GM23338 (cell line): ENCODE measurements at regions not wholly inside any gene's neighbourhood (a gene's known extent, or its start where the extent isn't known, plus 50 kb on each side); places are given as distances from the start of the nearest gene placed in this dataset.

Experiments
- EZH2 ChIP-seq: fragments of 200-600 bp; sonication (generic); IDR thresholded peaks from one replicate; pipeline ENCODE4 v1.8.0; 2017; ENCODE audit warnings: antibody characterized with exemption, mild to moderate bottlenecking, low read depth; ENCODE audit not compliant: unreplicated experiment
- TF ChIP-seq, protein P1 (sequence below), 2 experiments: fragments of 200-600 bp in 1 of 2; sonication (generic) in 1 of 2; conservative IDR thresholded peaks; 2 replicates each; pipeline versions ENCODE4 v1.5.1 to v1.6.1; 2016 to 2017; ENCODE audit warnings: antibody characterized with exemption in 2 of 2, low read depth in 2 of 2, mild to moderate bottlenecking in 2 of 2, moderate library complexity in 1 of 2

DNA sequence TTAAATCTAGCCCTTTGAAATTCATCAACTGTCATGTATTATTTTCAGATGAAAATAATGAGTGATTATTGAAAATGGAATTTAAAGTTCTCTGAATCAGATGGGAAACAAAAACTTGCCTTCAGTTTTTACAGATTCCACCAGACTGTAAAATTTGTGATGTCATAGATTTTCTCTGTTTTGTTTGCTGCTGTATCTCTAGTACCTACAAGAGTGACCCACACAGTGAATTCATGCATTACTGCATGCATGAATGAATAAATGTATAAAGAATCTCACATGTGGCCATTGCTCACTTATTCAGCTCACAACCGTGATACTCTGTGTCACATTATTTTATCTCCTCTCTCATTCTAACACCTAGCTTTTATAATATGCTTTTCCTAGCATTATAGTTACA lies 532.2 kb upstream of the AGA start:
- TF ChIP-seq EZH2: no peak
- TF ChIP-seq, protein P1, sequence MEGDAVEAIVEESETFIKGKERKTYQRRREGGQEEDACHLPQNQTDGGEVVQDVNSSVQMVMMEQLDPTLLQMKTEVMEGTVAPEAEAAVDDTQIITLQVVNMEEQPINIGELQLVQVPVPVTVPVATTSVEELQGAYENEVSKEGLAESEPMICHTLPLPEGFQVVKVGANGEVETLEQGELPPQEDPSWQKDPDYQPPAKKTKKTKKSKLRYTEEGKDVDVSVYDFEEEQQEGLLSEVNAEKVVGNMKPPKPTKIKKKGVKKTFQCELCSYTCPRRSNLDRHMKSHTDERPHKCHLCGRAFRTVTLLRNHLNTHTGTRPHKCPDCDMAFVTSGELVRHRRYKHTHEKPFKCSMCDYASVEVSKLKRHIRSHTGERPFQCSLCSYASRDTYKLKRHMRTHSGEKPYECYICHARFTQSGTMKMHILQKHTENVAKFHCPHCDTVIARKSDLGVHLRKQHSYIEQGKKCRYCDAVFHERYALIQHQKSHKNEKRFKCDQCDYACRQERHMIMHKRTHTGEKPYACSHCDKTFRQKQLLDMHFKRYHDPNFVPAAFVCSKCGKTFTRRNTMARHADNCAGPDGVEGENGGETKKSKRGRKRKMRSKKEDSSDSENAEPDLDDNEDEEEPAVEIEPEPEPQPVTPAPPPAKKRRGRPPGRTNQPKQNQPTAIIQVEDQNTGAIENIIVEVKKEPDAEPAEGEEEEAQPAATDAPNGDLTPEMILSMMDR (conservative IDR thresholded peaks at IDR 0.05; ENCODE audit: low read depth in 2 of 2): no peak
